HEK293 (cell line): ENCODE measurements at regions not wholly inside any gene's neighbourhood (a gene's known extent, or its start where the extent isn't known, plus 50 kb on each side); places are given as distances from the start of the nearest gene placed in this dataset.

Experiments
- HOXC10 ChIP-seq: sonication (generic); formaldehyde crosslinking; IDR thresholded peaks from 2 replicates; pipeline ENCODE4 v1.8.1; 2023; ENCODE audit warnings: mild to moderate bottlenecking, missing genetic modification reagents
- KLF1 ChIP-seq: fragments of 450-650 bp; formaldehyde crosslinking; IDR thresholded peaks from 2 replicates; pipeline ENCODE4 v1.5.1; 2016; ENCODE audit warnings: missing biosample characterization, missing genetic modification characterization
- KLF16 ChIP-seq: fragments of 450-650 bp; formaldehyde crosslinking; IDR thresholded peaks from 2 replicates; pipeline ENCODE4 v1.5.1; 2017; ENCODE audit warnings: missing biosample characterization, missing genetic modification characterization
- KLF9 ChIP-seq: fragments of 450-650 bp; formaldehyde crosslinking; IDR thresholded peaks from 2 replicates; pipeline ENCODE4 v1.5.1; 2016; ENCODE audit warnings: missing biosample characterization, missing genetic modification characterization, low read depth
- REPIN1 ChIP-seq: fragments of 450-650 bp; formaldehyde crosslinking; IDR thresholded peaks from 2 replicates; pipeline ENCODE4 v1.5.1; 2017; ENCODE audit warnings: missing biosample characterization, missing genetic modification characterization, low read depth
- ZNF311 ChIP-seq: fragments of 450-650 bp; formaldehyde crosslinking; IDR thresholded peaks from 2 replicates; pipeline ENCODE4 v1.5.1; 2017; ENCODE audit warnings: missing biosample characterization, missing genetic modification characterization, borderline replicate concordance
- ZNF350 ChIP-seq: fragments of 450-650 bp; formaldehyde crosslinking; IDR thresholded peaks from 2 replicates; pipeline ENCODE4 v1.5.0; 2017; ENCODE audit warnings: missing biosample characterization, mild to moderate bottlenecking, missing genetic modification characterization
- ZNF404 ChIP-seq: fragments of 450-650 bp; formaldehyde crosslinking; IDR thresholded peaks from 2 replicates; pipeline ENCODE4 v1.5.1; 2017; ENCODE audit warnings: missing biosample characterization, missing genetic modification characterization
- ZNF416 ChIP-seq: fragments of 450-650 bp; formaldehyde crosslinking; IDR thresholded peaks from 2 replicates; pipeline ENCODE4 v1.5.1; 2016; ENCODE audit warnings: missing biosample characterization, missing genetic modification characterization
- ZNF560 ChIP-seq: fragments of 450-650 bp; formaldehyde crosslinking; IDR thresholded peaks from 2 replicates; pipeline ENCODE4 v1.5.1; 2017; ENCODE audit warnings: missing biosample characterization, missing genetic modification characterization, borderline replicate concordance
- ZNF664 ChIP-seq: fragments of 450-650 bp; formaldehyde crosslinking; IDR thresholded peaks from 2 replicates; pipeline ENCODE4 v1.5.1; 2016; ENCODE audit warnings: missing biosample characterization, missing genetic modification characterization
- ZNF701 ChIP-seq: fragments of 450-650 bp; formaldehyde crosslinking; IDR thresholded peaks from 2 replicates; pipeline ENCODE4 v1.5.1; 2016; ENCODE audit warnings: missing biosample characterization, missing genetic modification characterization
- ZNF792 ChIP-seq: fragments of 450-650 bp; formaldehyde crosslinking; IDR thresholded peaks from 2 replicates; pipeline ENCODE4 v1.5.1; 2016; ENCODE audit warnings: missing biosample characterization, missing genetic modification characterization
- TF ChIP-seq, protein P1 (sequence below): fragments of 450-650 bp; formaldehyde crosslinking; IDR thresholded peaks from 2 replicates; pipeline ENCODE4 v1.5.1; 2016; ENCODE audit warnings: missing biosample characterization, missing genetic modification characterization

DNA sequence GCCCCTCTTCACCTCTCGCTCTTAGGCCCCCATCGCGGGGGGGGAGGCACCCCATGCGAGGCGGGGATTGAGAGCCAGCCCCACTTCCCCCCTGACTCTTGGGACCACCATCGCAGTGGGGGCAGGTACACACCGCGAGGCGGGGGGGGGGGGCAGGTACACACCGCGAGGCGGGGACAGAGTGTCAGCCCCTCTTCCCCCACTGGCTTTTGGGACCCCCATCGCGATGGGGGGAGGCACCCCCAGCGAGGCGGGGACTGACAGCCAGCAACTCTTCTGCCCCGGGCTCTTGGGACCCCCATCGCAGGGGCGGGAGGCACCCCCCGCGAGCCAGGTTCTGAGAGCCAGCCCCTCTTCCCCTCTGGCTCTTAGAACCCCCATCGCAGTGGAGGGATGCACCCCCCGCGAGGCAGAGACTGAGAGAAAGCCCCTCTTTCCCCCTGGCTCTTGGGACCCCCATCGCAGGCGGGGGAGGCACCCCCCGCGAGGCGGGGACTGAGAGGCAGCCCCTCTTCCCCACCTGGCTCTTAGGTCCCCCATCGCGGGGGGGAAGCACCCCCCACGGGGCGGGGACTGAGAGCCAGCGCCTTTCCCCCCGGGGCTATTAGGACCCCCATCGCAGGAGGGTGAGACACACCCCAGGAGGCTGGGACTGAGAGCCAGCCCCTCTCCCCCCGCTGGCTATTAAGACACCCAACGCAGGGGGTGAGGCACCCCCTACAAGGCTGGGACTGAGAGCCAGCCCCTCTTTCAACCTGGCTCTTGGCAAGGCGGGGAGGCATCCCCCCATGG lies 196.5 kb upstream of the PZP start:
- TF ChIP-seq, protein P1, sequence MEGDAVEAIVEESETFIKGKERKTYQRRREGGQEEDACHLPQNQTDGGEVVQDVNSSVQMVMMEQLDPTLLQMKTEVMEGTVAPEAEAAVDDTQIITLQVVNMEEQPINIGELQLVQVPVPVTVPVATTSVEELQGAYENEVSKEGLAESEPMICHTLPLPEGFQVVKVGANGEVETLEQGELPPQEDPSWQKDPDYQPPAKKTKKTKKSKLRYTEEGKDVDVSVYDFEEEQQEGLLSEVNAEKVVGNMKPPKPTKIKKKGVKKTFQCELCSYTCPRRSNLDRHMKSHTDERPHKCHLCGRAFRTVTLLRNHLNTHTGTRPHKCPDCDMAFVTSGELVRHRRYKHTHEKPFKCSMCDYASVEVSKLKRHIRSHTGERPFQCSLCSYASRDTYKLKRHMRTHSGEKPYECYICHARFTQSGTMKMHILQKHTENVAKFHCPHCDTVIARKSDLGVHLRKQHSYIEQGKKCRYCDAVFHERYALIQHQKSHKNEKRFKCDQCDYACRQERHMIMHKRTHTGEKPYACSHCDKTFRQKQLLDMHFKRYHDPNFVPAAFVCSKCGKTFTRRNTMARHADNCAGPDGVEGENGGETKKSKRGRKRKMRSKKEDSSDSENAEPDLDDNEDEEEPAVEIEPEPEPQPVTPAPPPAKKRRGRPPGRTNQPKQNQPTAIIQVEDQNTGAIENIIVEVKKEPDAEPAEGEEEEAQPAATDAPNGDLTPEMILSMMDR (tag by site-specific recombination): no peak
- no peak for TF ChIP-seq ZNF560
- no peak for TF ChIP-seq ZNF416 (tag by site-specific recombination)
- TF ChIP-seq ZNF701 (tag by site-specific recombination): no peak
- TF ChIP-seq ZNF404 (tag by site-specific recombination): no peak
- no peak for TF ChIP-seq ZNF311
- TF ChIP-seq KLF1 (tag by site-specific recombination): no peak
- no peak for TF ChIP-seq KLF9 (tag by site-specific recombination)
- TF ChIP-seq ZNF664 (tag by site-specific recombination): no peak
- TF ChIP-seq HOXC10 (CRISPR knock-in tag): no peak
- TF ChIP-seq REPIN1: no peak
- TF ChIP-seq ZNF350 (tag by site-specific recombination): no peak
- TF ChIP-seq KLF16 (tag by site-specific recombination): no peak
- no peak for TF ChIP-seq ZNF792 (tag by site-specific recombination)
